ENCODE measurements at regions not wholly inside any gene's neighbourhood (a gene's known extent, or its start where the extent isn't known, plus 50 kb on each side); places are given as distances from the start of the nearest gene placed in this dataset.

DNA sequence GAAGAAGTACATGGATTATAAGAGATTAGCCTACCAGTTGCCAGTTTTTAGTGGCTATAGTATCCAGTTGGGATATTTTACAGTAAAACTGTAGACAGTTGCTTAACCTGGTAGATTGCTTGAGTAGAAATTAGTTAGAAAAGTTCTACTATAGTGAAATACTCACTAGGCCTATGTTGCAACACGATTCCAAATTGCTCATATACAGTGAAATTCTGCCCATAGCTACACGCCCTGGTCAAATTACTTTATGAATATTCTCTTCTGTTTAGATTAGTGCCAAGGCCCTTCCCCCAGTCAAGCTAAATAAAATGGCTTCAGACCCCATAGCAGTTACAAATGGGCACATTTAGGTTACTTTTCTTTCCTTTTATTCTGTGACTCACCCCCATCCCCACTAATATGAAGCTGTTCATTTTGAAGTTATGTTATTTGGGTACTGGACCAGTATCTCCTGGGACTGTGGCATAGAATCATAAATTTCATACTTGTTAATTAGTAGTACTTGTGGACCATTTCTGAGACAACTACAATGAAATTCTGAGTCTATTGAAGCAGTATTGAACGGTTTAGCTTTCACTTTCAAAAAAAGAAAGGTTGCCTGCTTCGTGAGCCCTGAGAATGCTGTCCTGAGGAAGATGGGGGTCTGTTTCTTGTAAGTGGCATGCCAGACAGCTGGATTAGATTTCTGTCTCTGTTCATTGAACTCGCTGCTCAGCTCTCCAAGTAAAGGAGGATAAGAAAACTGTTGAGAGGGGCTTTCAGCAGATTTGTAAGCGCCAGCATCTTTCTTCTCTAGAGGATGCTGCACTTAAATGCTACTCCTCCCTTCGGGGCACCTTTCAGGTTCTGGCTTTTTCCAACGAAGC is 65.8 kb upstream of the CFAP20DC start:
- FAIRE-seq: no peak

DNA sequence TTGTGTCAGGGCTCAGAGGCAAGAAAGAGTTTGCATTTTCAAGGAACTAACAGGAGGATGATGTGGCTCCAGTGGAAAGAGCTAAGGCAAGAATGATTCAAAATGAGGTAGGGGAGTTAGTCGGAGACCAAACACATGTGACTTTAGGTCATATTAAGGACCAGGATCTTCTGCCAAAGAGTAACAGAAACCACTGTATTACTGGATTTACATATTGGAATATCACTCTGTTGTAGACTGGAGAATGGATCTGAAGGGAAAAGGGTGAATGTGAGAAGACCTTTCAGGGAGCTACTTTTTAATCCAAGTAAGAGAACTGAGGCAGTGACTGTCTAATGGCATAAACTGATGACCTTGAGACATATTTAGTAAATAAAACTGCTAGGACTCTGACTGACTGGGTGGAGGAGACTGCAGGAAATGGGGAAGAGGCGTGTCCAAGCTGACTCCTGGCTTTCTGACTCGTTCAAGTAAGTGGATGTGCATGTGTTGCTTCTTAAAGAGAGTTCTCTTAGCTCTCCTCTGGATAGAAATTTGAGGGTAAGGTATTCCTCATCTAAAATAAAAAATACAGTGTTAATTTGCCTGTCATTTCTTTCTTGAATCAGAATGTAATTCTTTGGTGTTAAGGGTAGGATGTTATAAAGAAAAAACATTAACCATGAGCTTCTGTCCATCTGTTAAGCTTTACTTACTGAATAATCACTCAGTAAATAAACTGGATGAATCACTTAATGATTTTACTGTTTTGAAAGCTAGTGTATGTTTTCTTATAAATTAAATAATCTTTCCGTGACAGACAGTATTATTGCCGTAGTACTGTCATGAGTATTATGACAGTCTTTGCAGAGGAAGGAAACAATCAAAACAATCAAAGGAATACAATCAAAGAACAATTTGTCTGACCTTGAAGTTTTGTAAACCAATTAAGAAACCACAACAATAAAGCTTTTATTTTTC is 58.3 kb upstream of the CFAP20DC start:
- FAIRE-seq: peak; percentile 98

GRCh38 chr3:59106085-59106648 is 56.3 kb upstream of the CFAP20DC start:
- no peak for FAIRE-seq

GRCh38 chr3:59103552-59103951 is 53.7 kb upstream of the CFAP20DC start:
- FAIRE-seq: no peak

GRCh38 chr3:59101231-59101736 is 51.5 kb upstream of the CFAP20DC start:
- FAIRE-seq: no peak
